COLO829 (cell line): ENCODE measurements at regions not wholly inside any gene's neighbourhood (a gene's known extent, or its start where the extent isn't known, plus 50 kb on each side); places are given as distances from the start of the nearest gene placed in this dataset.

Experiments
- DNase-seq: peaks from one replicate; pipeline ENCODE4 v3.0.0; 2012; ENCODE audit warnings: low spot score

GRCh38 chr17:13740686-13741085 is 139.0 kb upstream of the HS3ST3A1 start:
- DNase-seq = no peak

GRCh38 chr17:13741744-13742143 is 140.0 kb upstream of the HS3ST3A1 start:
- no peak for DNase-seq

GRCh38 chr17:13743906-13744305 is 142.2 kb upstream of the HS3ST3A1 start:
- DNase-seq = no peak

DNA sequence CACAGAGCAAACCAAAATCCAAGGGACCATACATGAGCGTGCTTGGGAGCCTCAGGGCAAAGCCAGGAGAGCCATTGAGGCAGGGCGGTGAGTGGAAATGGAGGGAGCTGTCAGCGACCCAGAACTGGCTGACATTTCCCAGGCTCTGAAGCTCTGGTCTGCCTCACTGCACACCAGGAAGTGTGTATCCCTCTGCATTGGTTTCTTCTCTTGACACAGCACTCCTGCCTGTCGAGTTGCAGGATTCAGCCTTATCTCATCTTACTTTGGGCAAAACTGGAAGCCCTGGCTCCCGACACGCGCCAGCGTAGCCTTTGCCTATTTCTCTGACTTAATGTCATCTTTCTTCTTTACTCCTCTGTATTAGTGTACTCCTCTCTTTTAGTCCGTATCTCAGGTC is 144.7 kb upstream of the HS3ST3A1 start:
- no peak for DNase-seq

GRCh38 chr17:13749166-13749890 is 147.6 kb upstream of the HS3ST3A1 start:
- DNase-seq = no peak

- no peak for DNase-seq
Measured at GRCh38 chr17:13749891-13750235, 148.1 kb upstream of the HS3ST3A1 start.

DNA sequence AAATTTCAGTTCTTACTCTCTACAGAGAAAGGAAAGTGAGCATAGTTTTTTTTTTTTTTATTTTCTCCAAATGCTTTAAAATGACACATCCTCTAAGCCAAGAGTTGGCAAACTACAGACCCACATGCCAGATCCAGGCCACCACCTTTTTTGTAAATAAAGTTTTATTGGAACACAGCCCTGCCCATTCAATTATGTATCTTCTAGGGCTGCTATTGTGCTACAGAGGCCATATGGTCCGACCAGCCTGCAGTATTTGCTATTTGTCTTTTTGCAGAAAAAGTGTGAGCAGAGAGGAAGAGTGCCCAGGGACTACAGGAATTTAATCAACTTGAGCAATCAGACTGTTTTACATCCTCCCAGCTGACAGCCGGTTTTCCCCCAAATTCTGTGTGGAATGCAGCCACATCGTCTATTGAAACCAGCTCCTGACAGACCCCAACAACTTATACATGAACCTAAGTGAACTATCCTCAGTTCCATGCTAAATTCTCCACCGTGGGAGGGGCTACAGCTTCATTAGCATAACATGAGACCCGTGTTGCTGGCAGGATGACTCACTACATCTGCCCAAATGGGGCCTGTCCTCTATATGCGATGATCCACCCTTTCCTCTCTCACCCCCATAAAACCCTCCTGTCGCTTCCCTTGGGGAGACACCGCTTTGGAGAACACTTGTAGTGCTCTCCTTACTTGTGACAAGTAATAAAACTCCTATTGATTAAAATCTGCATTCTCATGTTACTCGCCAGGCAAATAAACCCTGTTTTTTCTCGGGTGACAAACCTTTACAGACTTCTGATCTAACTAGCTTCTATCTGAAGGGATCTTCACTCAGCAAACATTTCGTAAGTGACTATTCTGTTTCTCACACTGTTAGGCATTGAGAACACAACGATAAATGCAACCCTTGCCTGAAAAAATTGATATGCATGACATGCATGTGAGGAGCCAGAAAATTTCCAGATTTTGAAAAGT is 149.4 kb upstream of the HS3ST3A1 start:
- peak; percentile 2 for DNase-seq

- no peak for DNase-seq
Measured at GRCh38 chr17:13753154-13753553, 151.4 kb upstream of the HS3ST3A1 start.

- no peak for DNase-seq
Measured at GRCh38 chr17:13753771-13754170, 152.0 kb upstream of the HS3ST3A1 start.

DNA sequence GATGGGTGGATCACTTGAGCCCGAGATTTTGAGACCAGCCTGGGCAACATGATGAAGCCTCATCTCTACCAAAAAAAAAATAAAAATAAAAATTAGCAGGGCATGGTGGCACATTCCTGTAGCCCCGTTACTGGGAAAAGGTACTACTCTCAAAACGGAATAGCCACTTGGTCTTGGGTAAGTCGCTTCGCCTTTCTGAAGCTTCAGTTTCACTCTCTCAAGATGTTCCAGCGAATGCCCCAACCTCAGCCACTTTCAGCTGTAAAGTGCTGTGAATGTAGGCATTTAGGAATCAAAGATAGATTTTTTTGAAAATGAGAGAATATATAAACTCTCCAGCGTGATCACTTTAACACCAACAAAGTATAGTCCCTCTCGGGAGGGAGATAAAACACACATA is 154.1 kb upstream of the HS3ST3A1 start:
- no peak for DNase-seq

GRCh38 chr17:13756763-13757162 is 155.0 kb upstream of the HS3ST3A1 start:
- DNase-seq = no peak

DNA sequence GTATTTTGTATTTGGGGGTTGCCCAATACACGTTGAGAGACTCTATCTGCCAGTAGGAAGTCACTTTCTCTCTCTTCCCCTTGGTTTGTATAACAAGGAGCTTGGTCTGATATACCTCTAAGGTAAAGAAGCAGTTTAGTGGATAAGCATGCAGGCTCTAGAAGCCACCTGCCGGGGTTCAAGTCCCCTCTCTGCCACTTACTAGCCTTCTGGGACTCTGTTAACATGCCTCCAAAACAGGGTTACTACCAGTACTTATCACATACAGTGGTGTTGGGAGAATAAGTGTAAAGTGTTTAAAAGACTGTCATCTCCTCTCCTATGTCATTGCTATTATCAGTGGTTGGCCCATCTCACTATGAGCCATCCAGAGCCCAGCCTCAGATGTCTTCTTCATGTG is 156.1 kb upstream of the HS3ST3A1 start:
- DNase-seq = no peak

GRCh38 chr17:13759518-13760335 is 158.0 kb upstream of the HS3ST3A1 start:
- no peak for DNase-seq

DNA sequence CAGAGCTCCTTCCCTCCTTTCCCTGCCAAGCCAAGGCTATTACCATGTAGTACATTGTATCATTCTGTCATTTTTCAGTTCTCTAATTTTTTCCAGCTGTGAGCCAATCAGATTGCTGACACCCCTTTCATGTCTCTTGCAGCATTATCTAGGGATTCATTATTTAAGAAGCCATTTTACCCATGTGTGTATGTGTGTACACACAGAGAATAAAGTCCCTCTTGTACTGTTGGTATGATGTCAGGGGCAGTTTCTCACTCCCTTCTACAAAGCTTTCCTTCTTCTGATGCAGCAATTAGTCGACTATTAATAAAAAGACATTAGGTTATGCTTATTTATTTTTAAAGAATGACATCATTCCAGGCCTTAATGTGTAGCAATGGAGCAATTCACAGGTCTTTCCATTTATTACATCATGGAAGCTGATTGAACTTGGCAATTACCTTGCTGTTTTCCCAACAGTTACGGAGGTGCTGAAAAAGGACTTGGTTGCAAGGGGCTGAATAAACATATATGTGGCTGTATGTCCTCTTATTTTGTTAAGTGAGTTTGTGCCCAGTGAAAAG is 159.4 kb upstream of the HS3ST3A1 start:
- DNase-seq = no peak

- no peak for DNase-seq
Measured at GRCh38 chr17:13765701-13766100, 164.0 kb upstream of the HS3ST3A1 start.

- DNase-seq = no peak
Measured at GRCh38 chr17:13770702-13771101, 169.0 kb upstream of the HS3ST3A1 start.

DNA sequence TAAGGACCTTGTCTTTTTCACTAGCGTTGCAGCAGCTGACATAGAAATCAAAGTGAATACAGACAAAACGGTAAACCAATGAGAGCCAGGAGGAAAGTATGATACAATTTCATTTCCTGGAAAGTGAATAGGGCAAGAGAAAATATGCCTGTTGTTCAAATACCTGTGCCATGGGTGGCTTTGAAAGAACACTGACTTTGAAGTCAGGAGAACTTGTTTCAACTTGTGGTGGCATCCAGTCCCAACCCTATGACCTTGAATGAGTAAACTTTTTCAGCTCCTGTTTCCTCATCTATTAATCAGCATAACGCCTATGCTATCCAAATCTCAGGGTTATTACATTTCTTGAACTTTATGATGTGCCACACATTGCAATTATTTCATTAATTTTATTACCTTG is 173.7 kb upstream of the HS3ST3A1 start:
- DNase-seq = no peak

GRCh38 chr17:13776027-13776551 is 174.4 kb upstream of the HS3ST3A1 start:
- DNase-seq = no peak

DNA sequence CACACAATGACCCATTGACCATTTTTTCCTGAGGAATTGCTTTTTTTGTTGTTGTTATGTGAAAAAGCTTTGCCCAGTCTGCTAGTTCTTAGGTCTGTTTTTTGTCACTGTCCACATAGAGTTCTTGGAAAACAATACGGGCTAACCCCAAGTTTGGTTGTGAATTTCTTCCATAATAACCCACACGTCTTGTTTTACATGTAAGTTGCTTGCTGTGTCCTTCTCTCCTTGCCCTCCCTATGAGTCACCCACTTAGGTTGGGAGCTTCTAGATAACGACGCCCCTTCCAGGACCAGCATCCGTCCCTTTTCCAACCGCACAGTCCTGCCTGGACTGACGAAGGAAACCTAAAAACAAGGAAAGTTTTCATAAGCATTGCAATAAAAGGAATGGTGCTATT is 175.3 kb upstream of the HS3ST3A1 start:
- no peak for DNase-seq

DNA sequence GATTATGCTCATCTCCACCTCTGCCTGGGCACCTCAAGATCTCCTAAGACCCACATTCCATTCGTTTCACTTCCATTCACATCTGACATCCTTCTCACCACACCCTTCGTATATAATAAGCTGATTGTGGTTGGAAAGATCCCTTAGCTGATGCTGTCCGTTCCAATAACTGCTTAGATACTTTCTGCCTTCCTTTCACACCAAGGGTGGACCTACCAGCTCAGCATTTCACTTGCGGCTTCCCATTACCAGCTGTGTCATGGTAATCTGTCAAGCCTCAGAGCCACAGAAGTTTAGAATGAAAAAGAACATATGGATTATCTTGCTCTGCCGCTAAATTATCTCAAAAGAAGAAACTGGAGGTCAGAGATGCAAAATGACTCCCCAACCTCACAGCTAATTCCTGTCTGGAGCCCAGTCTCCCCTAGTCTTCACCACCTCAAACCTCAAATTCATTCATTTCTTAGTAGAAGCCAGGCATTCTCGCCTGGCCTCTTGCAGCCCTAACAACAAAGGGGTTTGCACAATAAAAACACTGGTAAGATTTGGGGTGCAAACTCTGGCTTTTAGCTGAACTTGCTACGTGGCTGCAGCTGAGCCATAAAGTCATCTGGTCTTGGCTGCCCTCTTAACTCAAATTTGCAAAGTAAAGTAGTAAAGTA is 182.8 kb upstream of the HS3ST3A1 start:
- DNase-seq = no peak

- no peak for DNase-seq
Measured at GRCh38 chr17:13785981-13786598, 184.4 kb upstream of the HS3ST3A1 start.
